K562 (cell line): ENCODE measurements at regions not wholly inside any gene's neighbourhood (a gene's known extent, or its start where the extent isn't known, plus 50 kb on each side); places are given as distances from the start of the nearest gene placed in this dataset.

Source experiments
- FOXK1 ChIP-seq: sonication (generic); formaldehyde crosslinking; IDR thresholded peaks from 2 replicates; pipeline ENCODE4 v1.8.0; 2022; ENCODE audit warnings: missing genetic modification reagents, mild to moderate bottlenecking, borderline replicate concordance
- FOXP1 ChIP-seq: sonication (generic); formaldehyde crosslinking; IDR thresholded peaks from 2 replicates; pipeline ENCODE4 v1.8.0; 2022; ENCODE audit warnings: mild to moderate bottlenecking, missing genetic modification reagents
- SP1 ChIP-seq: sonication (generic); formaldehyde crosslinking; IDR thresholded peaks from 2 replicates; pipeline ENCODE4 v1.8.1; 2022; ENCODE audit warnings: mild to moderate bottlenecking, missing genetic modification reagents
- TAF9B ChIP-seq: fragments of 450-650 bp; IDR thresholded peaks from 2 replicates; pipeline ENCODE4 v1.6.1; 2018; ENCODE audit warnings: mild to moderate bottlenecking; ENCODE audit not compliant: partially characterized antibody
- TSHZ1 ChIP-seq: fragments of 250-450 bp; sonication (Bioruptor Pico); IDR thresholded peaks from 2 replicates; pipeline ENCODE4 v1.4.0; 2020; ENCODE audit warnings: mild to moderate bottlenecking, moderate library complexity
- ZMIZ1 ChIP-seq, 2 experiments: fragments of 150-350 bp in 1 of 2; IDR thresholded peaks; 2 replicates each; pipeline ENCODE4 v1.6.1; 2012 to 2016; ENCODE audit warnings: low read depth in 2 of 2, low read length in 2 of 2, mild to moderate bottlenecking in 1 of 2, moderate library complexity in 1 of 2
- ZNF318 ChIP-seq, 2 experiments: fragments of 450-650 bp; IDR thresholded peaks; 2 replicates each; pipeline ENCODE4 v1.6.1; 2016; ENCODE audit warnings: mild to moderate bottlenecking in 2 of 2, borderline replicate concordance in 1 of 2, low read depth in 1 of 2, moderate library complexity in 1 of 2
- ZNF41 ChIP-seq: fragments of 250-450 bp; sonication (Bioruptor Pico); conservative IDR thresholded peaks from 2 replicates; pipeline ENCODE4 v1.4.0; 2020; ENCODE audit warnings: mild to moderate bottlenecking
- ZNF507 ChIP-seq: conservative IDR thresholded peaks from 2 replicates; pipeline ENCODE4 v1.6.1; 2017; ENCODE audit warnings: missing genetic modification characterization, missing compliant biosample characterization

GRCh38 chr6:112690497-112691202 lies 343.5 kb downstream of the RFPL4B start (continued):
- TF ChIP-seq ZNF318 (IDR thresholded peaks at IDR 0.05; ENCODE audit: borderline replicate concordance in 1 of 2, low read depth in 1 of 2) (peak in 1 of 2 experiments; percentile 67; a peak in 1 of 4 replicates), TSHZ1 (CRISPR knock-in tag) (no peak), ZNF507 (tag) (no peak), SP1 (CRISPR knock-in tag) (no peak), ZMIZ1 (IDR thresholded peaks at IDR 0.05; ENCODE audit: low read depth in 2 of 2, low read length in 2 of 2) (no peak), ZNF41 (no peak), FOXP1 (no peak), FOXK1 (CRISPR knock-in tag) (no peak), TAF9B (peak; percentile 53)
